ENCODE measurements at regions not wholly inside any gene's neighbourhood (a gene's known extent, or its start where the extent isn't known, plus 50 kb on each side); places are given as distances from the start of the nearest gene placed in this dataset.

GRCh38 chr10:60576130-60577069, 186.7 kb upstream of the ANK3 start:
- TF ChIP-seq EZH2 (IDR thresholded peaks at IDR 0.05; ENCODE audit: borderline replicate concordance, low read depth, low read length, severe bottlenecking) (no peak), CTCF (IDR thresholded peaks at IDR 0.05; ENCODE audit: borderline replicate concordance, extremely low read depth, low read length, poor library complexity, severe bottlenecking) (no peak)
- H3K27me3 ChIP-seq (ENCODE audit: insufficient read depth, low read length, poor library complexity): peaks cover 7% of the 10 kb centered on the region

GRCh38 chr10:60575105-60575504, 185.4 kb upstream of the ANK3 start:
- Histone ChIP-seq H4K20me1 (ENCODE audit: insufficient read depth, low read length) (no peaks in the 10 kb centered on the region), H3K4me1 (ENCODE audit: insufficient read depth, low read length) (no peaks in the 10 kb centered on the region), H3K9ac (ENCODE audit: low read depth, low read length) (no peak overlapping the region), H3K9me3 (ENCODE audit: insufficient read depth, low read length, severe bottlenecking) (no peaks in the 10 kb centered on the region), H3K27me3 (ENCODE audit: insufficient read depth, low read length, poor library complexity) (peaks cover 7% of the 10 kb centered on the region), H3K4me3 (ENCODE audit: low read depth in 1 of 2, low read length in 2 of 2) (no peak overlapping the region), H3K36me3 (ENCODE audit: insufficient read depth, low read length) (no peaks in the 10 kb centered on the region), H2AFZ (ENCODE audit: low read depth, low read length) (no peak overlapping the region), H3K4me2 (ENCODE audit: insufficient read depth, low read length) (no peak overlapping the region), H3K27ac (ENCODE audit: low read length) (no peak overlapping the region), H3K79me2 (ENCODE audit: insufficient read depth, low read length) (no peaks in the 10 kb centered on the region)
- ATAC-seq (ENCODE audit: insufficient read depth, low read depth) (no peak), DNase-seq (no peak)
- TF ChIP-seq EZH2 (IDR thresholded peaks at IDR 0.05; ENCODE audit: borderline replicate concordance, low read depth, low read length, severe bottlenecking) (no peak), CTCF (IDR thresholded peaks at IDR 0.05; ENCODE audit: borderline replicate concordance, extremely low read depth, low read length, poor library complexity, severe bottlenecking) (no peak)

More at GRCh38 chr10:60576130-60577069, 186.7 kb upstream of the ANK3 start:
- Histone ChIP-seq H3K4me1 (ENCODE audit: insufficient read depth, low read length) (no peaks in the 10 kb centered on the region), H3K27ac (ENCODE audit: low read length) (no peak overlapping the region), H2AFZ (ENCODE audit: low read depth, low read length) (no peak overlapping the region), H4K20me1 (ENCODE audit: insufficient read depth, low read length) (no peaks in the 10 kb centered on the region), H3K36me3 (ENCODE audit: insufficient read depth, low read length) (no peaks in the 10 kb centered on the region), H3K9me3 (ENCODE audit: insufficient read depth, low read length, severe bottlenecking) (no peaks in the 10 kb centered on the region), H3K4me2 (ENCODE audit: insufficient read depth, low read length) (no peak overlapping the region), H3K9ac (ENCODE audit: low read depth, low read length) (no peak overlapping the region), H3K4me3 (ENCODE audit: low read depth in 1 of 2, low read length in 2 of 2) (no peak overlapping the region), H3K79me2 (ENCODE audit: insufficient read depth, low read length) (no peaks in the 10 kb centered on the region)
- DNase-seq (no peak), ATAC-seq (ENCODE audit: insufficient read depth, low read depth) (no peak)

GRCh38 chr10:60574388-60574787, 184.7 kb upstream of the ANK3 start:
- Histone ChIP-seq H3K4me3 (ENCODE audit: low read depth in 1 of 2, low read length in 2 of 2) (no peak overlapping the region), H3K27me3 (ENCODE audit: insufficient read depth, low read length, poor library complexity) (peaks cover 7% of the 10 kb centered on the region), H3K9ac (ENCODE audit: low read depth, low read length) (no peak overlapping the region), H4K20me1 (ENCODE audit: insufficient read depth, low read length) (no peaks in the 10 kb centered on the region), H3K9me3 (ENCODE audit: insufficient read depth, low read length, severe bottlenecking) (no peaks in the 10 kb centered on the region), H3K27ac (ENCODE audit: low read length) (no peak overlapping the region), H2AFZ (ENCODE audit: low read depth, low read length) (no peak overlapping the region), H3K36me3 (ENCODE audit: insufficient read depth, low read length) (no peaks in the 10 kb centered on the region), H3K4me2 (ENCODE audit: insufficient read depth, low read length) (no peak overlapping the region), H3K79me2 (ENCODE audit: insufficient read depth, low read length) (no peaks in the 10 kb centered on the region), H3K4me1 (ENCODE audit: insufficient read depth, low read length) (no peaks in the 10 kb centered on the region)
- DNase-seq (no peak), ATAC-seq (ENCODE audit: insufficient read depth, low read depth) (no peak)
- TF ChIP-seq CTCF (IDR thresholded peaks at IDR 0.05; ENCODE audit: borderline replicate concordance, extremely low read depth, low read length, poor library complexity, severe bottlenecking) (no peak), EZH2 (IDR thresholded peaks at IDR 0.05; ENCODE audit: borderline replicate concordance, low read depth, low read length, severe bottlenecking) (no peak)

Data from DND-41 (cell line).